ENCODE measurements at regions not wholly inside any gene's neighbourhood (a gene's known extent, or its start where the extent isn't known, plus 50 kb on each side); places are given as distances from the start of the nearest gene placed in this dataset.

- no peak for TF ChIP-seq CTCF (IDR thresholded peaks at IDR 0.05)
- no peak for TF ChIP-seq EP300 (IDR thresholded peaks at IDR 0.05; ENCODE audit: low read depth)
Measured at GRCh38 chr5:82551840-82552385, 273.8 kb upstream of the RPS23 start.

All from transverse colon (tissue), 3 donors.